ENCODE measurements at regions not wholly inside any gene's neighbourhood (a gene's known extent, or its start where the extent isn't known, plus 50 kb on each side); places are given as distances from the start of the nearest gene placed in this dataset.

DNA sequence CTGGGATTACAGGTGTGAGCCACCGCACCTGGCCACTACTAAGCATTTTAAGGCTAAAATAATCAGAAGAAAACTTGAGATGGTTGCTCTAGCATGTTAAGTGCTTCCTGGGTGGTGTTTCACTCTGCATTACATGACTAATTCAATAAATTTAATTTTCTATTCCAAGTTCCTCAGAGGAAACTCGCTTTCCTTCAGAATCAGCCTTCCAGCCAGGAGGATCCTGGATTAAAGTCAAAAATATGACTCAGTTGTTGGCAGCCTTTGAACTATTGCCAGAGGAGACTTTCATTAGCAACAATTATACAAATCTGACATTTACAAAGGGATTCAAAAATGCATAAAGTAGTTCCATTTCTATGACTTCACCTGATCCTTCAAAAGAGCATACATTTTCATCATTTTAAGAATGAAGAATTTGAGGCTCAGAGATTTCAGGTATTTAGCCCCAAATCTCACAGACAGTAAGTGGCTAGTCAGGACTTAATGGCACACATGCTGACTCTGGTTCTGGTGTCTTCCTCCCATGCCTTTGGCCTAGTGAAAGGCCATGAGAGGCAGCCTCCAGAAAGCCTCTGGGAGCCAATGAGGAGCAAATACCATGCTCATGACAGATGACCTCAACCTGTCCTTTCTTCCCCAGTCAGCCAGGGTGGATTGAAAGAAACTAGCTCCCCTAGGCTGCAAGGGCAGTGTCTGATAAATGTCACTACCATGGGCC, 115.7 kb downstream of the MAP3K21 start:
- peaks cover 10% of the 10 kb centered on the region for H3K9me3 Mint-ChIP-seq (ENCODE audit: unreplicated experiment)
- H3K4me3 Mint-ChIP-seq (ENCODE audit: unreplicated experiment), result no peak overlapping the region
- TF ChIP-seq, protein P1, sequence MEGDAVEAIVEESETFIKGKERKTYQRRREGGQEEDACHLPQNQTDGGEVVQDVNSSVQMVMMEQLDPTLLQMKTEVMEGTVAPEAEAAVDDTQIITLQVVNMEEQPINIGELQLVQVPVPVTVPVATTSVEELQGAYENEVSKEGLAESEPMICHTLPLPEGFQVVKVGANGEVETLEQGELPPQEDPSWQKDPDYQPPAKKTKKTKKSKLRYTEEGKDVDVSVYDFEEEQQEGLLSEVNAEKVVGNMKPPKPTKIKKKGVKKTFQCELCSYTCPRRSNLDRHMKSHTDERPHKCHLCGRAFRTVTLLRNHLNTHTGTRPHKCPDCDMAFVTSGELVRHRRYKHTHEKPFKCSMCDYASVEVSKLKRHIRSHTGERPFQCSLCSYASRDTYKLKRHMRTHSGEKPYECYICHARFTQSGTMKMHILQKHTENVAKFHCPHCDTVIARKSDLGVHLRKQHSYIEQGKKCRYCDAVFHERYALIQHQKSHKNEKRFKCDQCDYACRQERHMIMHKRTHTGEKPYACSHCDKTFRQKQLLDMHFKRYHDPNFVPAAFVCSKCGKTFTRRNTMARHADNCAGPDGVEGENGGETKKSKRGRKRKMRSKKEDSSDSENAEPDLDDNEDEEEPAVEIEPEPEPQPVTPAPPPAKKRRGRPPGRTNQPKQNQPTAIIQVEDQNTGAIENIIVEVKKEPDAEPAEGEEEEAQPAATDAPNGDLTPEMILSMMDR (IDR thresholded peaks at IDR 0.05; ENCODE audit: unreplicated experiment), result no peak
- no peaks in the 10 kb centered on the region for H3K36me3 Mint-ChIP-seq (ENCODE audit: insufficient read depth, unreplicated experiment)
- peak; percentile 92 for DNase-seq (ENCODE audit: unreplicated experiment)
- H3K27me3 Mint-ChIP-seq (ENCODE audit: insufficient read depth, unreplicated experiment), result no peaks in the 10 kb centered on the region
- no TSS peak for BruUV-seq (replicated peaks)
- intact Hi-C loops (cut with micrococcal nuclease), result loop anchor here (5.0 kb wide), 2 partner anchors 141 to 264 kb away; no protein-coding TSS in a partner anchor
- no peak overlapping the region for H3K27ac Mint-ChIP-seq (ENCODE audit: low read depth, unreplicated experiment)
- CTCF ChIA-PET, result interaction anchor here (0.6 to 8.3 kb wide), 10 partner anchors 14 to 878 kb away, joined by 3 to 230 read pairs (median 34); no protein-coding TSS in a partner anchor
- POLR2A ChIA-PET, result interaction anchor here (1.0 kb wide), 1 partner anchor 170 kb away, joined by 4 read pairs; no protein-coding TSS in a partner anchor
- H3K4me1 Mint-ChIP-seq (ENCODE audit: insufficient read depth, unreplicated experiment), result peaks cover 18% of the 10 kb centered on the region

DNA sequence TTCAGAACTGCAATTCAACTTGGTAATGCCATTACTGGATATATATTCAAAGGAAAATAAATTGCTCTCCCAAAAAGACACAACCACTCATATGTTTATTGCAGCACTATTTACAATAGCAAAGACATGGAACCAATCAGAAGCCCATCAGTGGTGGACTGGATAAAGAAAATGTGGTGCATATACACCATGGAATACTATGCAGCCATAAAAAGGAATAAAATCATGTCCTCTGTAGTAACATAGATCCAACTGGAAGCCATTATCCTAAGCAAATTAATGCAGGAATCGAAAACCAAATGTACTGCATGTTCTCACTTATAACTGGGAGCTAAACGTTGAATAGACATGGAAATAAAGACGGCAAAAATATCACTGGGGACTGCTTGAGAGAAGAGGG, 117.0 kb downstream of the MAP3K21 start:
- no peak for DNase-seq (ENCODE audit: unreplicated experiment)
- ChIA-PET CTCF (interaction anchor here (0.9 to 1.1 kb wide), 4 partner anchors 11 to 628 kb away, joined by 3 to 4 read pairs (median 4); no protein-coding TSS in a partner anchor), POLR2A (interaction anchor here (0.7 kb wide), 1 partner anchor 170 kb away, joined by 3 read pairs; the partner anchor contains the start of gene KCNK1)
- H3K4me3 Mint-ChIP-seq (ENCODE audit: unreplicated experiment), result no peak overlapping the region
- no peak overlapping the region for H3K27ac Mint-ChIP-seq (ENCODE audit: low read depth, unreplicated experiment)
- intact Hi-C loops (cut with micrococcal nuclease), result loop anchor here (5.0 kb wide), 2 partner anchors 142 to 263 kb away; no protein-coding TSS in a partner anchor
- peaks cover 18% of the 10 kb centered on the region for H3K4me1 Mint-ChIP-seq (ENCODE audit: insufficient read depth, unreplicated experiment)
- TF ChIP-seq, protein P1 (IDR thresholded peaks at IDR 0.05; ENCODE audit: unreplicated experiment), result no peak
- no peaks in the 10 kb centered on the region for H3K36me3 Mint-ChIP-seq (ENCODE audit: insufficient read depth, unreplicated experiment)
- no TSS peak for BruUV-seq (replicated peaks)
- H3K9me3 Mint-ChIP-seq (ENCODE audit: unreplicated experiment), result peaks cover 10% of the 10 kb centered on the region
- no peaks in the 10 kb centered on the region for H3K27me3 Mint-ChIP-seq (ENCODE audit: insufficient read depth, unreplicated experiment)

DNA sequence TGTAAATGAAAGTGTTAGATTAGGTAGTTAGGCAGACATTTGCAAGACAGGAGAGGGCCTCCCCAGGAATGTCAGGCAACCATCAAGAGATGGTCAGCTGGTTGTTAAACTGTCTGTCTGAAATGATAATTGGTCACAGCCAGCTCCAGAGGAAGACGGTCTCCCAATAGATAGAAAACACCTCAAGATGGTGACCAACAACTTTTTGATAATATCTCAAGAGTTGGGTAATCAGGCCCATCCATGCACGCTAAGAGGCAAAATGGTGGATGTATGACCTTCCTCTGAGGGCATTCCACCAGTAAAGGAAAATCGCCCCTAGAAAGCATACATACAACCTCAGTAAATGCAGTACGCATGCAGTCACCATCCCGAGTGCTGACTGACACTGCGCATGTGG, 118.2 kb downstream of the MAP3K21 start:
- Mint-ChIP-seq H3K36me3 (ENCODE audit: insufficient read depth, unreplicated experiment) (no peaks in the 10 kb centered on the region), H3K27ac (ENCODE audit: low read depth, unreplicated experiment) (no peak overlapping the region), H3K4me1 (ENCODE audit: insufficient read depth, unreplicated experiment) (peaks cover 18% of the 10 kb centered on the region), H3K27me3 (ENCODE audit: insufficient read depth, unreplicated experiment) (no peaks in the 10 kb centered on the region), H3K9me3 (ENCODE audit: unreplicated experiment) (peaks cover 10% of the 10 kb centered on the region), H3K4me3 (ENCODE audit: unreplicated experiment) (no peak overlapping the region)
- no TSS peak for BruUV-seq (replicated peaks)
- CTCF ChIA-PET, result interaction anchor here (0.7 kb wide), 1 partner anchor 677 kb away, joined by 3 read pairs; no protein-coding TSS in a partner anchor
- TF ChIP-seq, protein P1 (IDR thresholded peaks at IDR 0.05; ENCODE audit: unreplicated experiment), result no peak
- DNase-seq (ENCODE audit: unreplicated experiment), result no peak
- POLR2A ChIA-PET, result no interaction called here
- intact Hi-C loops (cut with micrococcal nuclease), result no loop called here

DNA sequence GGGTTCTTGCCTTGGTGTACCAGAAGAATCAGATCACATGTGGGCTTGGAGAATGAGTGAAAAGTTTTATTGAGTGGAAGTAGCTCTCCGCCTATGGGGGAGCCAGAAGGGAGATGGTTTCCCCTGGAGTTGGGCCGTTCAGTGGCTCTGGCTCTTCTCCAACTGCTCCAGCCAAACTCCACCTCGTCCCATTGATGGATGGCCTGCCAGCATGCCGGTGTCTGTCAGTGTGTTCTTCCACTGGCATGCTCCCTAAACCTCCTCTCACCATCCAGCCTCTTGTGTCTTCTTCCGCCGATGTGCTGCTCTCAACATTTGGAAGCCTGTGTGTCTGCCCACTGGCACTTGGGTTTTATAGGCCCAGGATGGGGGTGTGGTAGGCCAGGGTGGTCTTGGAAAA, 119.4 kb downstream of the MAP3K21 start:
- POLR2A ChIA-PET, result no interaction called here
- BruUV-seq (replicated peaks), result no TSS peak
- TF ChIP-seq, protein P1 (IDR thresholded peaks at IDR 0.05; ENCODE audit: unreplicated experiment), result no peak
- no peak overlapping the region for H3K4me3 Mint-ChIP-seq (ENCODE audit: unreplicated experiment)
- intact Hi-C loops (cut with micrococcal nuclease), result no loop called here
- DNase-seq (ENCODE audit: unreplicated experiment), result no peak
- H3K9me3 Mint-ChIP-seq (ENCODE audit: unreplicated experiment), result peaks cover 10% of the 10 kb centered on the region
- CTCF ChIA-PET, result interaction anchor here (2.0 kb wide), 1 partner anchor 72 kb away, joined by 4 read pairs; no protein-coding TSS in a partner anchor
- H3K36me3 Mint-ChIP-seq (ENCODE audit: insufficient read depth, unreplicated experiment), result no peaks in the 10 kb centered on the region
- H3K27me3 Mint-ChIP-seq (ENCODE audit: insufficient read depth, unreplicated experiment), result no peaks in the 10 kb centered on the region
- H3K27ac Mint-ChIP-seq (ENCODE audit: low read depth, unreplicated experiment), result no peak overlapping the region
- peaks cover 17% of the 10 kb centered on the region for H3K4me1 Mint-ChIP-seq (ENCODE audit: insufficient read depth, unreplicated experiment)

All from MCF 10A (cell line).